Lung microvascular endothelial cell (primary cell): ENCODE measurements at regions not wholly inside any gene's neighbourhood (a gene's known extent, or its start where the extent isn't known, plus 50 kb on each side); places are given as distances from the start of the nearest gene placed in this dataset.

Source experiments
- DNase-seq, 2 donors: peaks; one replicate each; pipeline versions ENCODE4 v3.0.0 to v3.0.0-alpha.2; 2010; ENCODE audit warnings: low read depth in 2 of 2

DNA sequence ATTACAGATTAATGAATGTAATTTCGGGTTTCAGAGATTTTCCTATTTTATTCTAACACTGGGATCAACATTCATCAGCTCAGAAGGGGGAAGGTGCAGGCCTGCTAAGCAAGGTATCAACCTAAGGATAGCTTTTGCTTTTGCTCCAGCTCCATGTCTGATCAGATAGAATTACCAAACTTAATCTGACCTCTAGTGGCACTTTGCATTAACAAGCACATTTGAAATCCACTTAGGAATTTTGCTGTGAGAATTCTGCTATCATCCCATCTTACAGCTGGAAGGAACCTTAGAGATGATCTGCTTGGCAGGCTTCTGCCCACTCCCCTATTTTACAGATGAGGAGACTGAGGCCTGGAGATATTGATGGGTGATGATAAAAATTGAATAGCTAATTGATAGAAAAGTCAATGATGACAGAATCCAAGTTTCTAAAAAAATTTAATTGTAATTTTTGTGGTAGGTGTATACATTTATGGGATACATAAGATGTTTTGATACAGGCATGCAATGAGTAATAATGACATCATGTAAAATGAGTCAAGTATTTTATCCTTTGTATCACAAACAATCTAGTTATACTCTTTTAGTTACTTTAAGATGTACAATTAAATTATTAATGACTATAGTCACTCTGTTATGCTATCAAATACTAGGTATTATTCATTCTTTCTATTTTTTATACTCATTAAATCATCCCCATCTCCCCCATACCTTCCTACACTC, 209.2 kb upstream of the ZPLD1 start:
- DNase-seq: peak; percentile 84 to 86

DNA sequence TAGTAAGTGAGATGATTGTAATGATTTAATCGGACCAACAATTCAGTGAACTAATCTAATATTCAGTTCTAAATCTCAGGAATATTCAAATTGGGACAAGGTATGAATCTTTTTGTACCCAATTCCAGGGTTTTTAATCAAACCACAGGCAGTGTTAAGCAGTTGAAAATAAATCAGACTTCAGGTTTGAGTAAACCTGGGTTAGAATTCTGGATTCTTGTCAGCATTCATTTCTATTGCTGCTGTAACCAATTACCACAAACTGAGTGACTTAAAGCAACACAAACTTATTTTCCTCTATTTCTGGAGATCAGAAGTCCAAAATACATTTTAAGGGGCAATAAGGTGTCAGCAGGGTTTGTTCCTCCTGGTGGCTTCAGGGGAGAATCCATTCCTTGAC, 208.4 kb upstream of the ZPLD1 start:
- DNase-seq: no peak

DNA sequence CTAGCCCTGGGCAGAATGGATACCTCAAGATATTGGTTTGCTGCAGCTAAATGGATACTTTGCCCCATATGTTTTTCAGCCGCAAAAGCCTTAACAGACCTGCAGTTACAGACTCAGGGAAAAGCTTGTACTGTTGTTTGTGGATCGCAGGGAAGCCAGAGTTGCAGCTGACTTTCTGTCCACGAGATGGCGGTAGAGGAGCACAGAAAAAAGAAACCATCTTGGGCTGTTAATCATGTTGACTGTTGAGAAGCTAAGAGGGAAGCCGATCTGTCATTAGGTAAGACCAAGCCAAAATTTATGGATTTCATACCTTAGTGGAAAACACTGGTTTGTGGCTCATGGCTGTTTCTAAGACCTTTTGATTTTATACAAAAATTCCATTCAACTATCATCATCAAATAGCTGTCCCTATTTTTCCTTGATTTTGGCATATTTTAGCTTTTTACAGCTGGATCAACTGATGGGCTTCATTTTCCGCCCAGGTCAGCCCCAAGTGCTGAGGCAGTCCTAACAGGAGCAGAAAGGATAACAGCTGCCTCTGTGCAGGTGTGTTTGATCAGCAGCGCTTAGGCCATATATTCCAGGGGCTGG, 205.7 kb upstream of the ZPLD1 start:
- peak; percentile 74 to 79 for DNase-seq

DNA sequence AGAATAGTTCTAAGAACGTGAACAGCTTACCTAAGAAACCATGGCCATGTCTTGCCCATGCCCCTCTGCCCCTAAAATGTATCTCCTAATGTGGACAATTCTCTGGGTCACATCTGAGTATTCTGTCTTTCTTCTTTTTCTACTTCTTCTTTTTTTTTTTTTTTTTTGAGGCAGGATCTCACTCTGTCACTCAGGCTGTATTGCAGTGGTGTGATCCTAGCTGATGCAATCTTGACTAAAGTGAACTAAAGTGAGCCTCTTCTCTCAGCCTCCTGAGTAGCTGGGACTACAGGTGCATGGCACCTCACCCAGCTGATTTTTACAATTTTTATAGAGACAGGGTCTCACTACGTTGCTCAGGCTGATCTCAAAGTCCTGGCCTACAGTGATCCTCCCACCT, 204.8 kb upstream of the ZPLD1 start:
- no peak for DNase-seq

DNA sequence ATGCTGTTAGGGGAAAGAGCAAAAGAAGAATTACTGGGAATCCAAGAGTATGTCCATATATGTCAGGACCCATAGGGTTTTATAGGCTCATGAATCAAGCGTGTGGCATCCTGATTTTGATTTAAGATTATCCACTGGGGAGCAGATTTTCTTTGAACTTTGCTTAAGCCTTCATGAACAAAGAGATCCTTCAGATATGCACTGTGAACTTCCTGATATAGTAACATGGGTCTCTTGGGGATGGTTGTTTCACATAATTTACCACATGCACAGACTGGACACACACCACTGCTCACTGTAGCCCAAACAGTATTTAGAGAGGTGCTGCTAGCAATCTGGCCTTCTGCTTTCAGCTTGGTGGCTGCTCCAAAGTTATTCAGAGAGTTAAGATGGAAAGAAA, 200.9 kb upstream of the ZPLD1 start:
- no peak for DNase-seq

DNA sequence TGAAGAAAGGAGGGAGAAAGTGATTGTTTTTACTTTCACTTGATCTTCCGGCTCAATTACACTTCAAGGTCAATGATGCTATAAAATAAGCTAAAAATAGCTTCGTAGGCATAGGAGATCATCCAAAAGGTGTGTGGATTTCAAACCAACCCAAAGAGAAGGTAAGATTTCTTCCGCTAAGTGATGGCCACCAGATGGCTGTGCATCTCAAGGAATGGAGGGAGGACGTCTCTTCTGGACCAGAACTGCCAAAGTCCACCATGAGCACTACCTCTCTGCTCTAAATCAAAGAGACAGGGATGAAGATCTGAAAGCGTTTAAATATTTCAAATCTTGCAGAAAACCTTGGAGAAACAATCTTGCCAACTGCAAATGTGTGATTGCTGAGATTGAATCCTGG, 199.1 kb upstream of the ZPLD1 start:
- DNase-seq: no peak

DNA sequence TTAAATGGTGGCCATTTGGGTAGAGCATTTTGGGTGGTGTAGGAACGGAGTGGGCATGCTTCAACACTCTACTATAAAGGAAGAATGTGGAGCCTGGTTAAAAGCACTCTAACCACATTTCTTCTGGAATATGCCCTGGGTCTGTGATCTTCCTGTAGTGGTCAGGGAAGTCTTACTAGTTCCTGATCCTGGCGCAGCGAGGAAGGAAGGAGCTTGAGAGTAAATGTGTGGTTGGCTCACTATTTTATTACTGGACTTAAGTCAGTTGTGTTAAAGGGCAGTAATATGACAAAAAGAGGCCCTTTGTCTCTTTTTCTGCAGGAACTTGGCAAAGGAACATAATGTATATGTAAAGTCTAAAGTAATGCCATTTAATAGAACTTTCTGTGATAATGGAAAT, 197.6 kb upstream of the ZPLD1 start:
- no peak for DNase-seq

DNA sequence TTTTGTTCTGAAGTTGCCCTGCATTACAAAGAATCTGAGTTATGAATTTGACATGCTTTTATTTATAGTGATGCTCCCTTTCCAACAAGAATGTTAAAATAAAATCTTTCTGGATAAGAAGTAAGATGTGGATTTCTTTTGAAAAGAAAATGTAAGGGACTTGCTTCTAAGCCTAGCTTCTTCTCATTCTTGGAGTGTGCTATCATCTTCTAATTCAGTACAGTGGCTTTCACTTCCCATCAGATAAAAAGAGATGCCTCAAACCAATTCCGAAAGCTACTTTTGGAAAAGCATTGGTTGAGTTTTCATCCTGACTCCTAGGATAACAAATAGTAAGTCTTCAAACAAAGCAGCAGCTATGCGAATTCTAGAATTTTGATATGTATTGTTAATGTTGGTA, 197.0 kb upstream of the ZPLD1 start:
- no peak for DNase-seq

DNA sequence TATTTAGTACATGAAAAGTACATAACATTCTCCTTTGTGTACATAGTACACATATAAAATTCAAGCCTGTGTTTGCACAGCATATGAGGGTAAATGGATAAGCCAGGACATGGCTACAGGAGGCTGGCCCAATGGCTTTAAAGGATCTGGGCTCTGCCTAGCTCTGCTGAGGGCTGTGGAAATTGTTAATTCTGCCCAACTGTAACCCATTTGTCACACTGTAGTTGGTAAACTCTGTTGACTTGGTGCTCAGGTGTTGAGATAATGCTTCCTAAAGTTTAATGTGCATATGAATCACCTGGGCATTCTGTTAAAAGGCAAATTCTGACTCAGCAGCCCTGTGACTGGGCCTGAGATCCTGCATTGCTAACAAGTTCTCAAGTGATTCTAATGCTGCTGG, 196.5 kb upstream of the ZPLD1 start:
- no peak for DNase-seq

DNA sequence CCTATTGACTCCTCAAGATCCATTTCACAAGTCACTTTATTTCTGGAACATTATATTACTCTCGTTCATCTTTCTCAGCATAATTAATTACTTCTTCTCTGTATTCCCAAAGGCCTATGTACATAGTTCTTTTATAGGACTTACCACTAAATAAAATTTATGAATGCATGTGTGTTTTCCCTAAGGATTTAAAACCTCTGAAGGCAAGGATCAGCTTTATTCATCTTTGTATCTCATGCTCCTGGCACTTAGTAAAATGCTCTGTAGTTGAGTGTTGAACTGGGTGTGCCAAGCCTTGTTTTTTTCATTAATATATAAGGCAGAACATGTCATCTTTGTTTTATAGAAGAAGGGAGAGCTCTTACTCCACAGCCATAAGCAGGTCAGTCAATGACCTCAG, 194.1 kb upstream of the ZPLD1 start:
- no peak for DNase-seq

DNA sequence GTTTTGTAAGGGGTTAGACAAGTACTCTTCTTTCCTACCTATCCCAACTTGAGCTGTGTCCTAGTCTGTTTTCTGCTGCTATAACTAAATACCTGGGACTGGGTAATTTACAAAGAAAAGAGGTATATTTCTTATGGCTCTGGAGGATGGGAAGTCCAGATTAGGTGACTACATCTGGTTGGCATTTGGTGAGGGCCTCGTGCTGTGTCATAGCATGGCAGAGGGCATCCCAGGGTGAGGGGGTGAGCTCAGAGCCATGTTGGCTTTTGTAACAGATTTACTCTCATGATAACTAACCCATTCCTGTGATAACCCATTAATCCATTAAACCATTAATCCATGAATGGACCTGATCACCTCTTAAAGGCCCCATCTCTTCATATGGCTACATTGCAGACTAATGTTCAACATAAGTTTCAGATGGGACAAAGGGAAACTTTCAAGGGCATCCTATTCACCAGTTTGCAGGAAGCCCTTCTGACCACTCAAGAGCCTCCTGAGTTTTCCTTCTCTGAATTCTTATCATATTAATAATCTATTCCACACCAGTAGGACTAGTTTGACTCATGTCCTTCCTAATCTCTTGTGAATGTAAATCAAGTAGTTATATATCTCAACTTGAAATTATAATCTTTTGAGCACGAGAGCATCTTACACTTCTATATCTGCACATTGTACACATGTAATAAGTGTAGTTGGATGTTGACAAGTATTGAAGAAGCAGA, 185.7 kb upstream of the ZPLD1 start:
- no peak for DNase-seq

DNA sequence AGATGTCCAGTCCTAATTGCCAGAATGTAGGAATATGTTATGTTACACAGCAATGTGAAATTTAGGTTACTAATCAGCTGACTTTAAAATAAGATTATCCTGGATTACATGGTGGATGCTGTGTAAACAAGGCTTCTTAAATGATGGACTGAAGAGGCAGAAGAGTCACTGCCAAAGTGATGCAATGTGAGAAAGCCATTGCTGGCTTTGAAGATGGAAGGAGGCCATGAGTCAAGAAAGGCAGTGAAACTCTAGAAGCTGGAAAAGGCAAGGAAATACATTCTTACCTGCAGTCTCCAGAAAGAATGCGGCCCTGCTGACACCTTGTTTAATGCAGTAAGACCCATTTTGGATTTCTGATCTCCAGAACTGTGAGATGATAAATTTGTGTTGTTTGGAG, 179.1 kb upstream of the ZPLD1 start:
- no peak for DNase-seq

DNA sequence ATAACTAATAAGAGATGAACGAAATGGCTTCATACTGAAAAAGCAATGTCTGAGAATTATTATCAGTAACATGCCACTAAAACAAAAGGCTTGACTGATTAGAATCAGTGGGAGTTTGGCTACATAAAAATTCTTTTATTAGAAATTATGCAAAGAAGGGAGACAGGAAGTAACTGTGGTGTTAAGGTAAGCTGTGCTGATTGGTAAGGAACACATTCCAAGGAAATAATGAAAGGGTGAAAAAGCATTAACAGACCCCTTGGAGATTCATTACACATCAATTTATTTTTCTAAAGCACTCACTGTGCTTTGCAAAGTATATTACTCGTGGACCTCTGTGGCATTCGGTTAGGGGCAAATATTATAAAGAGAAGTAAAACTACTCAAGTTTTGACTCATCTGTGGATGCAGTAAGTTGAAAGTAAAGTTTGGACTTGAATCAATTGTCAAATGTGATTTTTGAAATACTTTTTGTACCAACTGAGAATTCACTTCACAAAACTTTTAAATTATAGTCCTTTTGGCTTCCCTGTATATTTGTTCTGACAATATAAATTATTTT, 176.1 kb upstream of the ZPLD1 start:
- no peak for DNase-seq

DNA sequence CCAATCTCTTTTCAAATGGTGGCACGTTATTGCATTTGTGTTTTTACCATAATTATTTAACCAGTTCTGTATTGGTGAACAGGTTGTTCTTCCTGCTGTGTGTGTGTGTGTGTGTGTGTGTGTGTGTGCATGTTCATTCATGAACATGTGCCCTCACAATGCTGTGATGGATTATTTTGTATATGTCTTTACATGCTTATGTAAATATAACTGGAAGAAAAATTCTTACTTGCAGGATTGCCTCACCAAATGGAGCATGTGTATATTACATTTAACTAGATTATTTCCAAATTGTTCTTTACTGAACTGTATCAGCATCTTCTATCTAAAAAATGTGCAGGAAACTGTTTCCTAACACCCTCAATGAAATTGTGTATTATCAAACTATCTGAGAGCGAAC, 175.2 kb upstream of the ZPLD1 start:
- no peak for DNase-seq

DNA sequence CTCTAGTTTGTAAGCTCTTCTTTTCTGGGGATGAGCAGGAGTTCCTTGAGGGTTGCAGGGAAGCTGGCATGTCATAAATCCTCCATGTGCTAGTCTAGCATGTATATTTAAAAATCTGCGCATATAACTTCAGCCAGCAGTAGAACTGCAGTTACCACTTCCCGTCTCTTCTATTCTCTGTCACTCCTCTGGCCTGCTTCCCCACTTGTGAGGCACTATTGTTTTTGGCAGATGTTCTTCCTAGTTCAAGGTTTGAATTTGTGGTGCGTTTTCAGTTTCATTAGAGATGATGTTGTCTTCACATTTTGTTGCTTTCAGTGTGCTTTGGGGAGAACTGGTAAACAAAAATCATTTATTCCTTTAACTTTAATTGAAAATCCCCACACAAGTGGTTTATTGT, 169.1 kb upstream of the ZPLD1 start:
- DNase-seq: peak in 1 of 2 donors; percentile 5

DNA sequence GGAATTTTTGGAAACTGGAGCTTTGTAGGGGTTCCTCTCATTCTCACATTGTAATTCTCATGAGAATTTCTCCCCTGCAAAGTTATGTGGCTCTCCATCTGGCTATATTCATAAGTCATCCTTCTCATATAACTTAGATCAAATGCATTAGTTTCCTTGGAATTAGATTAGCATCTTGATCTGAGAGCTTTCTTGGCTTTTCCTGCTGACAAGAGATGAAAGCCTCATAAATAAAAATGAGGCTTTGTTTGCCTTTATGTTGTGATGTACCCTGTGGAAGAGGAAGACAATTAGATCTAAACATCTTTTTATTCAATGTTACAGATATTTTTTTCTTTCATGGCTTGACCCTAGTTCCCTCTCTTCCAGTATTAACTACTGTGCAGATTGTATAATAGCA, 165.4 kb upstream of the ZPLD1 start:
- DNase-seq: no peak

DNA sequence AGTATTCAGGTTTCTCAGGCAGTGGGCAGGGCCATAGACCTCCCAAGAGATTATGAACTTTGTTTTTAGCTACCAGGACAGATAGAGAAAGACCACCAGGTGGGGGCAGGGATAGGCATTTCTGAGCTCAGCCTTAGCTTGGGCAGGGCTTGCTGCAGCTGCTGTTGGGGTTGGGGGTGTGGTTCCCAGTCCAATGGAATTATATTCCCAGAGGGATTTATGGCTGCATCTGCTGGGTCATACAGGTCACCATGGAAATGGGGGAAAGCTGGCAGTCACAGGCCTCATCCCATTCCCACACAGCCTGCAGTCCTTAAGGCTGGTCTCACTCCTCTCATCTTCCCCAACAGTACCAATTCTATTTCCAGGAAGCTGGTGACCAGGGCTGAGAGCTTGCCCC, 144.6 kb upstream of the ZPLD1 start:
- DNase-seq: no peak

DNA sequence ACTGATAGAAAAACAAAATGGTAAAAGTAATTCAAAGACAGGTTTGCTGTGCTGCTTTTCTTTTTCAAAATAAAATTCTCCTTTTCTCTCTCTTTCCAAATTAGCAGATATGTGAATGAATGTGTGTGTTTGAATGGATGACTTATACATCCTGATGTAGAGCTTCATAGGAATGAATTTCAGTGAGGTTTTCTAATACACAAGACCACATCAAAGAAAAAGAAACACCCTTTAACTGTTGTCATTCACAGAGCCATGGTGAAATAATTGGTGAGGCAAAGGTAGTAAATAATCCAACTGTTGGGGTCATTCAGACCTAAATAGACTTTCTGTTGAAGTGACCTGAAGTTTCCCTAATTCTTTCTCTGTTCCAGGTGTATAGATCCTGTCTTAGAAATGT, 139.1 kb upstream of the ZPLD1 start:
- DNase-seq: no peak

DNA sequence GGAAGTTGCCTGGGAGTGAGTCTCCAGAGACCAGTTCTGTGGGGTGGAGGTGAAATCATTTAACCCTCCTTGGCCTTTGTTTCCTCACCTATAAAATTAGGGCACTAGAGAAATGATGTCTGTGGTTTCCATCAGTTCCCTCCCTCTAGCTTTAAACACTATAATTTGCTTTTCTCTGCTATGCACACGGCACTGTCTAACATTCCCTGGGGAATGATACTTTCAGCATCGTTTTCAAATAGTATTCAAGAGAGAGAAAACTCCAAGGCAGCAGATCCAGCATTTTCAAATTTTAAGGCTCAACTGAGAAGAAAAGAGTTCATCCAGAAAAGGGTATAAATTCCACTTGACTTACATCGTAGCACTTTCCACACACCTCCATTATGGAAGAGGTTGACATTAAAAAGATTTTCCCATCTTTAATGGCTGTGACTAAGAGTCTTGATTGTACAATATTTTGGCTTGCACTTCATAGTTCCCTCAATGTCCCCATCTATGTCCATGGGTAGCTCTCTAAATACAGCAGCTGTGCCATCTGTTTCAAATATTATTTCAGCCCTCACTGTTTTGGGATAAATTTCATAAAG, 137.7 kb upstream of the ZPLD1 start:
- DNase-seq: no peak

DNA sequence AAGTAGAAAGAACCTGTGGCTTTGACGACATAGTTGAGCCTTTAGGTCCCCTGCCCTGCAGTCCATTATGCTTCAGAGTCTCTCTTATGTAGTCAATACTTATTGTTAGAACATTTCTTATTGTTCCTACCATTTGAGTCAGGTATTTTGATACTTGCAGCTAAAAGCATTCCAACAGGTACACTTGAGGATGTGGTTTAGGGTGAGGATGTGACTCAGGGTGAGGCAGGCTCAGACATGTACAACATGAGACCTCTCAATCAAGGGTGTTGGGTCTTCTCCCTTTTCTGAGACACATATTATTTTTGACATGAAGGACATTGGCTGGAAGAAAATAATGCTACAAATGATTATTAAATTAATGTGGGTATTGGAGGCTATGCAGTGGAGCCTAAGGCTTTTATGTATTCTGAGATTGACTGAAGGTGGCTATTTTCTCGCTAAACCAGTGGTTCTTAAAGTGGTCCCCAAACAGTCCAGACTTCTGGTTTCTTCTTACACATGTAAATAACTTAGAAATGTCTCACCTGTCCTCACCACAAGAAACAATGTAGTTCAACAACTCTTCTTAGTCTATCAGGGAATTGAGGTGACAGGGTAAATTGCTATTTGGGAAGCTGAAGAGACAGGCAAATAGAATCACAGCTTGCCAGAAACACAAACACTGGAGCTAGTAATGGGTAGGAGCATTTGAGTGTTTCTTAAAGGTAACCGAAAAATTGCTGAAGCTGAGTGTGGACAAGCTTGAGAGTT, 135.5 kb upstream of the ZPLD1 start:
- DNase-seq: no peak

DNA sequence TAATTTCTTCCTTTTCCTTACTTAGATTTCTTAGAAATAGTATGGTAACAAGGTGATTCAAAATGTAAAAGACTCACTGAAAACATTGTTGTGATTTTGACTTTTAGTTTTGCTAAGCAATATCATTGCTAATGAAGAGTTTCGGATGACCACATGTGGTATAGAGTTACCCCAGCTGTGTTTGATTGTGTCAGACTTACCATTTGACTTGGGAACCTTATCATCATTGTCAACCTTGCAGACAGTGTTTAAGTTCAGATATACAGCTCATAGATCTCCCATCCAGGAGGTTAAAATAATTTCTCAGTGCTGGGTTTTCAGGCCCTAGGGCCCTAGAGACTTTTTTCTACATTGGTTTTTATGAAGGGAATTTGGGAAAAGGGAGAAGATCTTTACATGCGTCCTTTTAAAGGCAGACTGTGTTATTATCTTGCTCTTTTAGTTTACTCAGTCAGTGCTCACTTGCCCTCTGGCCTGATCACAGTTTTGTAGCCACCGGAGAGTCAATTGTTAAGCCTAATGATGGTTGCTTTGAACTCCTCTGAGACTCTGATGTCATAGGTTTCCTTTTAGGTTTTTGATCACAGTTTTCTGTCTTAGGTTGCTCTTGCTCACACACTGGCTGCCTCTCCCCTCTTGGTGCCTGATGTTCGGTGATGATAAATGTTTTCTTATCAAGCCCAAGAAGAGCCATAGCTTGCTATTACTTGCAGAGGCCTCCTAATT, 133.5 kb upstream of the ZPLD1 start:
- DNase-seq: no peak
